ENCODE measurements at regions not wholly inside any gene's neighbourhood (a gene's known extent, or its start where the extent isn't known, plus 50 kb on each side); places are given as distances from the start of the nearest gene placed in this dataset.
"Not testable (repeated sequence)": the region's sequence is repeated elsewhere in the genome, so short reads cannot be mapped to it uniquely, and the experiment has no call there.

GRCh38 chr18:42474577-42474976 lies 519.5 kb downstream of the PIK3C3 start:
- DNase-seq (ENCODE audit: low spot score) = no peak

DNA sequence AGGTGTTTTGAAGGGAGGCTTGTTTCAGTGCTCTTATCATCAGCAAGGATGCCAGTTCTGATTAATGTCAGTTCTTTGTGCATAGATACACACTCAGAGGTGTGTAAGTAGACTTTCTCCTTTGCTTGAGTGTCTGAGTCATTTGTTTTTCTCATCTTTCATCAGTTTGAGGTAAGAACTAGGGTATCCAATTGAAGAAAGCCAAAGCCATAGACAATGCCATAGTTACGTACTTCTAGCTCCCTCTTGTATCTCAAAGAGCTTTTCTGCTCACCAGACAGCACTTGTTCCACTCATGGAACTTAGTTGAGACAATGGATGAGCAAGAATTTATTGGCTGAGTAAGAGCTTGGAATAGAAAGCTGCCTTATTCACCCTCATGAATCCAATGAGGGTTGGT lies 520.1 kb downstream of the PIK3C3 start:
- no peak for DNase-seq (ENCODE audit: low spot score)

DNA sequence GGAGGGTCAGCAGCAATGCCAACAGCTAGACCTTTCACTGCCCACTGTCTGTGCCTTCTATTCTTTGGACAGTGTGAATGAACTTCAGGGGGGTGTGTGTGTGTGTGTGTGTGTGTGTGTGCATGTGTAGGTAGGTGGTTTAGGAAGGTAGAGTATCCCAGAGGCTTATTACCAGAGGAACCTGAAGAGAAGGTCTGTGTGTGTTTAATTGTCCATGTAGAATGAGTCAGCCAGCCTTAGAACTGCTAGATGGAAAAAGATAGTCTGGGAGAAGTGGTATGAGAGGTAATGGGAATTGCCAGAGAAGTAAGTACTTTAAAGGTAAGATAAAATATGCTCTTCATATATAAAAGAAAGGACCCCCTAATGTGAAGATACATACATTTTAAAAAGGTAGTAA lies 522.2 kb downstream of the PIK3C3 start:
- DNase-seq (ENCODE audit: low spot score) = no peak

DNA sequence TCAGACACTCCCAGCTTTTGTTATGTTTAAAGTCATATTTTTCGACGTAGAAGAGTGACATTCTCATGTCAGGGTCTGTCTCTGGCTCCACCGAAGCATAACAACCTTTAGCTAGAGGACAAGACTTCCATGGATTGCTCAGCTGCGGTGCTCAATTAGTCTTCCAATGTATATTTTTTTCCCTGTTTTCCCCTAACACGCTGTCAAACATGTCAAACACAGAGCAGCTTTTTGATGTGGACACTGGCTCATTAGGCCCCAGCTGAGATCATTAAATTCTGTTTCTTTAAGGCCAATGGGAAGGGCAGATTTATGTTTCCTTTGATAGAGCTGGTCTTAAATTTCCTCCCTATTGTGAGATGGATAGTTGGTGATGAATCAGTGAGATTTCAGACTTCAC lies 525.4 kb downstream of the PIK3C3 start:
- DNase-seq (ENCODE audit: low spot score) = no peak

GRCh38 chr18:42484648-42485047 lies 529.6 kb downstream of the PIK3C3 start:
- DNase-seq (ENCODE audit: low spot score) = no peak

DNA sequence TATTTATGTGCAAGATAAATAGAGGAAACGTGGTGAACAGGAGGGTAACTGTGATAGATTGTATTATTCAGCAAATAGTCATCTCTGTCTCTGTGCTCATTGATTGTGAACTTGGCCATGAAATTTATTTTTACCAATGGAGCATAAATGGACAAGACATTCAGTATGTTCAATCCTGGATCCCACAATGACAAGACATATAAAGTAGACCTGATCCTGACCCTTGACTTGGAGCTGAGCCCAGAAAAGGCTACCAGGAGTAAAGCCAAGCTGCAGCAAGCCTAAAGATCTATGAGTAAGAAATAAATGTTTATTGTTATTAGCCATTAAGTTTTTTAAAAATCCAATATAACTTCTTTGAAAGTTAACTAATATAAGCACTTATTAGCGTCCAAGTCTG lies 531.2 kb downstream of the PIK3C3 start:
- no peak for DNase-seq (ENCODE audit: low spot score)

- DNase-seq (ENCODE audit: low spot score) = no peak
These were observed 553.8 kb downstream of the PIK3C3 start for GRCh38 chr18:42508683-42509296.

GRCh38 chr18:42509750-42510415 lies 554.8 kb downstream of the PIK3C3 start:
- no peak for DNase-seq (ENCODE audit: low spot score)

GRCh38 chr18:42510540-42510939 lies 555.5 kb downstream of the PIK3C3 start:
- DNase-seq (ENCODE audit: low spot score) = no peak

DNA sequence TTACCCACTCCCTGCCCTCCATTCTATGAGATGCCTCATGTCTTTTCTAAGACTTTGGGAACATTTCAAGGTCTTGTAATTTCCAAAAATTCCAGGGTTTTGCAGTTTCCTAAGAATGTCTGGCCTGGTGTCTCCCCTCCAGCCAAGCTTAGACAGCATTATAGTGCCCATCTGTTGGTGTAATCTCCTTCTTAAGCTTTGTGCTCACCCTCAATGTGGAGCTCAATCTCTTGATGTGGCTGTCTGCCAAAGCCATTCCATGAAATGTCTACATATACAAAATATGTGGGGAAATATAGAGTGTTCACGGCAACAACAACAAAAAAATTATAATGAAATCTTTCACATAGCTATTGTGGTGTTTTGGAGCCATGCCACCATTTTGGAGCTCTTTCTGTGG lies 558.4 kb downstream of the PIK3C3 start:
- DNase-seq (ENCODE audit: low spot score) = no peak

- no peak for DNase-seq (ENCODE audit: low spot score)
These were observed 559.5 kb downstream of the PIK3C3 start for GRCh38 chr18:42514512-42514911.

DNA sequence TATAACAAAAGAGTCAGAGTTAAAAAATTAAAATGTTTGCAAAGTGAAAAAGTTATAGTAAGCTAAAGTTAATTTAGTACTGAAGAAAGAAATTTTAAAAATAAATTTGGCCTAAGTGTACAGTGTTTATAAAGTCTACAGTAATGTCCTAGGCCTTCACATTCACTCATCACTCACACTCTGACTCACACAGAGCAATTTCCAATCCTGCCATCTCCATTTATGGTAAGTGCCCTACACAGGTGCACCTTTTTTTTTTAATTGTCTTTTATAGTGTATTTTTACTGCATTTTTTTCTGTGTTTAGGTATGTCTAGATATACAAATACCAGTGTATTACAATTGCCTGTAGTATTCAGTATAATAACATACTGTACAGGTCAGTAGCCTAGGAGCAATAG lies 562.9 kb downstream of the PIK3C3 start:
- DNase-seq (ENCODE audit: low spot score) = no peak

DNA sequence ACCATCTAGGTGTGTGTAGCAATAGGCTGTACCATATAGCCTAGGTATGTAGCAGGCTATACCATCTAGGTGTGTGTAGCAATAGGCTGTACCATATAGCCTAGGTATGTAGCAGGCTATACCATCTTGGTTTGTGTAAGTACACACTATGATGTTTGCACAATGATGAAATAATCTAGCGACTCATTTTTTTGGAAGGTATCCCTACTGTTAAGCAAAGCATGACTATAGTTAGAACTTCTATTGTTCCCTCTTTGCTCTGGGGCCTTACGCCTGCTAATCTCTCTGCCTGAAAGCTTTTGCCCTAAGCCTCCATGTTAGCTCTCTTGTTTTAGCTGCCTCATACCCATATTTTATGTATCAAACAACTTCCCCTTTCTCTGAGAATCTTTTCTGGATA lies 563.3 kb downstream of the PIK3C3 start:
- DNase-seq (ENCODE audit: low spot score) = not testable (repeated sequence)

DNA sequence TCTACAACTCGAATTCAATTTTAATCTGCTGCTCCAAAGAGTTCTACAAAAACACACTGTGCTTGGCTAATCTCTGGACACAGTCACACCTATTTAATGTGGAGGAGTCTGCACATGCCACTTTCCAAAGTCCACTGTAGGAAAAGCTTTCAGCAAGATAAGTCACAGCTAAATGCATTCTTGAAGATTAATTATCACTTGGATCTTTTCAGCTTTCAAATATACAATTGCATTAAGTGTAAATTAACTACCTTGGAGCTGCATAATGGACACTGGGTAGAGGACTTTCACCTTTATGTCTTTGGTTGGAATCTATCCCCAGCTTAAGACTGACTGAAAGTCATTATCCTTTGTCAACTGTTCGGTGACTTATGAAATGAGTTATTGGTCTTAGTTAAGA lies 565.1 kb downstream of the PIK3C3 start:
- no peak for DNase-seq (ENCODE audit: low spot score)

DNA sequence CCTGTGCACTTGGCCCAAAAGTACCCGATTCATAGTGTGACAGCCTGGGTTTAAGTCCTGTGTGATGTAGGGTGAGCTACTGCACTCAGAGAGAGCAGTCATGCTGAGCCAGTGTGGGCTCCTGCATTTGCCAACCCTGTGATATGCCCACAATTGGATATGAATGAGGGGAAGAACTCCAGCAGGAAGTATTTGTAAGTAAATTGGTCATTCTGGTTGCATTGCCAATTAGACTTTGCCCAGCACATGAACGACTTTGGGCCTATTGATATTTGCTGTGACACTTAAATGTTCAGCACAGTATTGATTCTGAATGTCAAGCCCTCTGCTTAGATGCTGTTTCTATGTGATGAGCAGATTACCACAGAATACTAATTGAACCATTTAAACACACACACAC lies 570.9 kb downstream of the PIK3C3 start:
- no peak for DNase-seq (ENCODE audit: low spot score)

GRCh38 chr18:42527766-42528165 lies 572.7 kb downstream of the PIK3C3 start:
- DNase-seq (ENCODE audit: low spot score) = no peak

DNA sequence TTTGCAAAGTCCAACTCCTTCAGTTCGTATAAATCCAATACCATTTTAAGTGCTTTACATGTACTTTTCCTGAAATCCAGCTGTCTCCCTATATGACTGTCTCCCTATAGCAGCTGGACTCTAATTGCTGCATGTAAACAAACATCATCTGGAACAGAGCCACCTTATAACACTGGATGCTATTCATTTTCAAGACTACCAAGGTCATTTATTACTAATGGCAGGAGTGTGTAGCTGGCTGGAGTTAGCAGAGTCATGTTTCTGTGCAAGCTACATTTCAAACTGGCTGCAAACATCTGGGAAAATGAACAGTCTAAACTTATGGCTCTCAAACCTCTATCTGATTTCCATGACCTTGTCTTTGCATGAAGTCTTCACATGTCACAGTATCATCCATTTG lies 575.2 kb downstream of the PIK3C3 start:
- DNase-seq (ENCODE audit: low spot score) = no peak

- DNase-seq (ENCODE audit: low spot score) = no peak
These were observed 577.1 kb downstream of the PIK3C3 start for GRCh38 chr18:42532119-42532518.

DNA sequence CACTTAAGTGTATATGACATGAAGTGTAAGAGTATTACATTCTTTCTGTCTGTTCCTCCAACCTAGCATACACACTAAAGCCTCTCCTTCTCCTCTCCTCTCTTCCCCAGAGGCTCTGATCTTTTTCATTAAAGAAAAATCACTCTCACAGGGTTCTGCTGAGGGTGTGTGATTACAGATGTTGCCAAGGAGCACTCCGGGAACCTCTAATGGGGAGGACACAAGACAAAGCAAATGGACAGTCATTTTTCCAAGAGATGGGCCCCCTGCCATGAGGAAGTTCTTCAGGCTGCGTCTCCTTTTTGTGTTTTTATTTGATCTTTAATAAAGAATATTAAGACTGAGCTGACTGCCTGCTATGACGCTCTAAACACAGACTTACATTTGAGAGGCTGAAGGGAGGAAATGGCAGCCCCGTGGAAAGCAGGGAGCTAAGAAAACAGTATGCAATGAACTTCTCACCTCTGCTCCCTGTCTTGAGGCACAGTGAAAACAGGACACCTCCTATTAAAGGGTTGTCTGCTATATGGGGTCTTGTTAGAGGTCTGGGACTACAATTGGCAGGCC lies 578.1 kb downstream of the PIK3C3 start:
- no peak for DNase-seq (ENCODE audit: low spot score)

DNA sequence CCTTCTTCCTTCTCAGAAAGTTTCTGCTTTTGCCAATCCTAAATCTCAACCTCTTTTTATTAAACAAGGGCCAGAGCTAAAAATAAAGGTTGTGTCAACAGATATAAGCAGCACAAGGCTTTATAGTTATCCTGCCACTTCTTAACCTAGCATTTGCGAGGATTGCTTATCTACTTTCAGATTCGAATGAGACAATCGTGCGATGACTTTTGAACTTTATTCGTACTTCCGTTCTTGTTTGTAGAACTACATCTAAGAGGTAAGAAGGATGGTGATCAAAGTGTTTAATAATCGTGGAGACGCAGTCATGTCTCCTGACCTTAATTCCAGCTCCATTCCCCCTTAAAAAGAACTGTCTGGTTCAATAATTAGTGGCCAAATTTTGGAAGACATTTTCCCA lies 578.6 kb downstream of the PIK3C3 start:
- no peak for DNase-seq (ENCODE audit: low spot score)

- DNase-seq (ENCODE audit: low spot score) = no peak
These were observed 579.3 kb downstream of the PIK3C3 start for GRCh38 chr18:42534313-42534712.

GRCh38 chr18:42536442-42536841 lies 579.0 kb downstream of the RIT2 start:
- no peak for DNase-seq (ENCODE audit: low spot score)

- DNase-seq (ENCODE audit: low spot score) = no peak
These were observed 578.2 kb downstream of the RIT2 start for GRCh38 chr18:42537291-42537690.

GRCh38 chr18:42544901-42545300 lies 570.6 kb downstream of the RIT2 start:
- DNase-seq (ENCODE audit: low spot score) = no peak
